ENCODE measurements at regions not wholly inside any gene's neighbourhood (a gene's known extent, or its start where the extent isn't known, plus 50 kb on each side); places are given as distances from the start of the nearest gene placed in this dataset.

- TF ChIP-seq CTCF (conservative IDR thresholded peaks at IDR 0.05) (no peak), ZFX (IDR thresholded peaks at IDR 0.05) (no peak)
Measured at GRCh38 chr12:111201495-111202236, 167.2 kb downstream of the PHETA1 start.
